ENCODE measurements at regions not wholly inside any gene's neighbourhood (a gene's known extent, or its start where the extent isn't known, plus 50 kb on each side); places are given as distances from the start of the nearest gene placed in this dataset.

DNA sequence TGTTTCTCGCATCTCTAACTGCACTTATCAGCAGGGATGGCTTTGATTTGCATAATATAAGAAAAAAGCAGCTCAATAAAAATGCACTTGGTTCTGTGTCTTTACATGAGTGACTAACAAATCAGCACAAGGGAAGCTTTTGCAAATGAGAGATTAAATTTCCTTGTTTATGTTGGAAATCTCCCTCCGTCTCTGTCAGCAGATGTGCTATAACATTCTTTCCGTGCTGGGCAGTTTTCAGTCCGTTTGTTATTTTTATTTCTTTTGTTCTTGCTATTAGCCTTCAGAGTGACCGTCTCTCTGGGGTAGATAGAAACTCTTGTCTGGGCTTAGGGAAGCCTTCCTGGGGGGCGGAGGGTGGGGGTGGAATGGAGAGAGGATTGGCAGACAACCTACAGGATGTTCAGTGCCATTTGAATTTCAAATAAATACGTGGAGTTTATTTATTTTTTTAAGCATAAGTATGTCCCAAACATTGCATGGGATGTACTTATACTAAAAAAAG lies 96.0 kb downstream of the GATA3 start:
- TF ChIP-seq, protein P1, sequence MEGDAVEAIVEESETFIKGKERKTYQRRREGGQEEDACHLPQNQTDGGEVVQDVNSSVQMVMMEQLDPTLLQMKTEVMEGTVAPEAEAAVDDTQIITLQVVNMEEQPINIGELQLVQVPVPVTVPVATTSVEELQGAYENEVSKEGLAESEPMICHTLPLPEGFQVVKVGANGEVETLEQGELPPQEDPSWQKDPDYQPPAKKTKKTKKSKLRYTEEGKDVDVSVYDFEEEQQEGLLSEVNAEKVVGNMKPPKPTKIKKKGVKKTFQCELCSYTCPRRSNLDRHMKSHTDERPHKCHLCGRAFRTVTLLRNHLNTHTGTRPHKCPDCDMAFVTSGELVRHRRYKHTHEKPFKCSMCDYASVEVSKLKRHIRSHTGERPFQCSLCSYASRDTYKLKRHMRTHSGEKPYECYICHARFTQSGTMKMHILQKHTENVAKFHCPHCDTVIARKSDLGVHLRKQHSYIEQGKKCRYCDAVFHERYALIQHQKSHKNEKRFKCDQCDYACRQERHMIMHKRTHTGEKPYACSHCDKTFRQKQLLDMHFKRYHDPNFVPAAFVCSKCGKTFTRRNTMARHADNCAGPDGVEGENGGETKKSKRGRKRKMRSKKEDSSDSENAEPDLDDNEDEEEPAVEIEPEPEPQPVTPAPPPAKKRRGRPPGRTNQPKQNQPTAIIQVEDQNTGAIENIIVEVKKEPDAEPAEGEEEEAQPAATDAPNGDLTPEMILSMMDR (IDR thresholded peaks at IDR 0.05; ENCODE audit: low read depth, low read length) = no peak
- H3K4me1 ChIP-seq (ENCODE audit: low read depth) = no peaks in the 10 kb centered on the region
- H3K4me3 ChIP-seq = no peak overlapping the region
- H3K9me3 ChIP-seq (ENCODE audit: low read depth) = no peaks in the 10 kb centered on the region
- no peaks in the 10 kb centered on the region for H3K27me3 ChIP-seq
- no peaks in the 10 kb centered on the region for H3K36me3 ChIP-seq
- DNase-seq (ENCODE audit: low read depth in 1 of 2, low spot score in 1 of 2) = peak in 1 of 2 donors; percentile 49
- H3K27ac ChIP-seq = no peak overlapping the region

DNA sequence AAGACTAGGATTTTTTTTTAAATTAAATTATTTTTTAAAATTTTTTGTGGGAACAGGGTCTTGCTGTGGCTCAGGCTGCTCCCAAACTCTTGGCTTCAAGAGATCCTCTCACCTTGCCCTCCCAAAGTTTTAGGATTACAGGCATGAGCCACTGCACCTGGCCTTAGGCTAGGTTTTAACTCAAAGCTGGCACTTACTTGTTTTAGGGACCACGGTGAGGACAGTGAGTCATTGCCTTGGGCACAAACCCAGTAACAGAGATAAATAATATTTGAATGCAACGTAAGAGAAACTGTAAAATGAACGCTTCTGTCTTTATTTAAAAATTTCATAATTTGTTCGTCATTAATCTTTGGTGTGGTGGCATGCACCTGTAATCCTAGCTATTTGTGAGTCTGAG lies 96.6 kb downstream of the GATA3 start:
- no peaks in the 10 kb centered on the region for H3K36me3 ChIP-seq
- H3K27me3 ChIP-seq = no peaks in the 10 kb centered on the region
- DNase-seq (ENCODE audit: low read depth in 1 of 2, low spot score in 1 of 2) = no peak
- no peaks in the 10 kb centered on the region for H3K4me1 ChIP-seq (ENCODE audit: low read depth)
- TF ChIP-seq, protein P1 (IDR thresholded peaks at IDR 0.05; ENCODE audit: low read depth, low read length) = no peak
- H3K27ac ChIP-seq = no peak overlapping the region
- H3K9me3 ChIP-seq (ENCODE audit: low read depth) = no peaks in the 10 kb centered on the region
- H3K4me3 ChIP-seq = no peak overlapping the region

DNA sequence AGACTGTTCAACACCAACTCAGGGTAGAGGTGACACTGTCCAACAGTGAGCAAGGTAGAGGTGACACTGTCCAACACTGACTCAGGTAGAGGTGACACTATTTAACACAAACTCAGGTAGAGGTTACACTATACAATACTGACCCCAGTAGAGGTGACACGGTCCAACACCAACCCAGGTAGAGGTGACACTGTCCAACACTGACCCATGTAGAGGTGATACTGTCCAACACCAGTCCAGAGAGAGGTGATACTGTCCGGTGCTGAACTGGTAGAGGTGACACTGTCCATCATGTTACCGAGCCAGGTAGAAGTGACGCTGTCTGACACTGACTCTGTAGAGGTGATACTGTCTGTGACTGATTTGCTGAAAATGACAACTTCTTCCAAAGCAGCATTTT lies 102.4 kb downstream of the GATA3 start:
- Histone ChIP-seq H3K4me1 (ENCODE audit: low read depth) (no peaks in the 10 kb centered on the region), H3K27me3 (no peaks in the 10 kb centered on the region), H3K9me3 (ENCODE audit: low read depth) (no peaks in the 10 kb centered on the region), H3K4me3 (no peak overlapping the region), H3K36me3 (no peaks in the 10 kb centered on the region), H3K27ac (no peak overlapping the region)
- no peak for DNase-seq (ENCODE audit: low read depth in 1 of 2, low spot score in 1 of 2)
- TF ChIP-seq, protein P1 (IDR thresholded peaks at IDR 0.05; ENCODE audit: low read depth, low read length) = no peak

DNA sequence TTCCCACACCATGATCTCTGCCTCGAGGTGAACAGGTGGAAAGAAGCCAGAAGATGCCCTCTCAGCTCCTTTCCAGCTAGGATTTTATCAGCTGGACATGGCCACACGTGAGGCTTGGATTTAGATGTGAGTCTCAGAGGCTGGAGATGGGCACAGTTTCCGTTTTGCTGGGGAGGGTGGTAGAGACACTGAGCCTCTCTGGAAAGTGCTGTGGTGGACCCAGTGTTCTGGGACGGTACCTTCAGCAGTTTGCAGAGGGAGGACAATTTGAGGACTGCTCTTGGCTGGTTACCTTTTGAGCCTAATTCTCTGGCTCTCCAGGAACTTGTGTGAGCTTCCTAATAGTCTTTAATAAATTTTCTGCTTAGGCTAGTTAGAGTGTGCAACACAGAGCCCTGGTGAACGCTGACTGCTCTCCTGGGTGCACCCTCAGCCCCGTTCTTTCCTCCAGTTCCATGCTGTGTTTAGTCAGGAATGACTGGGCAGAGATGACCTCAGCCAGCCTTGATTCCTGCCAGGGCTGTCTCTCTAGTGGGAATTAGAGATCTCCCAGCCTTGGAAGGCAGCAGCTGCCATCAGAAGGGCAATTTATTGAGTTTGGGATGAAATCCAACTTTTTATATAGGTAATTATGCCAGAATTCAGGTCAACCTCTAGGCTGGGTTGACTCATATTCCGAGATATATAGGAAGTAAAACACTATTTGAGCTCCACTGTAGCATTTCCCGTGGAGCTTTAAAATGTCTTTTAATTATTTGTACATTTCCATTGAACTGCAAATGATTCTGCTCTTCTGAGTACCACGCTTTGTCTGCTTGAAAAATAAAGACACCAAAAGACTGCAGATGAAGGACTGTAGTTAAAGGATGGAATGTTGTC lies 103.9 kb downstream of the GATA3 start:
- no peaks in the 10 kb centered on the region for H3K9me3 ChIP-seq (ENCODE audit: low read depth)
- DNase-seq (ENCODE audit: low read depth in 1 of 2, low spot score in 1 of 2) = no peak
- no peaks in the 10 kb centered on the region for H3K27me3 ChIP-seq
- no peaks in the 10 kb centered on the region for H3K36me3 ChIP-seq
- TF ChIP-seq, protein P1 (IDR thresholded peaks at IDR 0.05; ENCODE audit: low read depth, low read length) = no peak
- no peaks in the 10 kb centered on the region for H3K4me1 ChIP-seq (ENCODE audit: low read depth)
- H3K27ac ChIP-seq = no peak overlapping the region
- no peak overlapping the region for H3K4me3 ChIP-seq

DNA sequence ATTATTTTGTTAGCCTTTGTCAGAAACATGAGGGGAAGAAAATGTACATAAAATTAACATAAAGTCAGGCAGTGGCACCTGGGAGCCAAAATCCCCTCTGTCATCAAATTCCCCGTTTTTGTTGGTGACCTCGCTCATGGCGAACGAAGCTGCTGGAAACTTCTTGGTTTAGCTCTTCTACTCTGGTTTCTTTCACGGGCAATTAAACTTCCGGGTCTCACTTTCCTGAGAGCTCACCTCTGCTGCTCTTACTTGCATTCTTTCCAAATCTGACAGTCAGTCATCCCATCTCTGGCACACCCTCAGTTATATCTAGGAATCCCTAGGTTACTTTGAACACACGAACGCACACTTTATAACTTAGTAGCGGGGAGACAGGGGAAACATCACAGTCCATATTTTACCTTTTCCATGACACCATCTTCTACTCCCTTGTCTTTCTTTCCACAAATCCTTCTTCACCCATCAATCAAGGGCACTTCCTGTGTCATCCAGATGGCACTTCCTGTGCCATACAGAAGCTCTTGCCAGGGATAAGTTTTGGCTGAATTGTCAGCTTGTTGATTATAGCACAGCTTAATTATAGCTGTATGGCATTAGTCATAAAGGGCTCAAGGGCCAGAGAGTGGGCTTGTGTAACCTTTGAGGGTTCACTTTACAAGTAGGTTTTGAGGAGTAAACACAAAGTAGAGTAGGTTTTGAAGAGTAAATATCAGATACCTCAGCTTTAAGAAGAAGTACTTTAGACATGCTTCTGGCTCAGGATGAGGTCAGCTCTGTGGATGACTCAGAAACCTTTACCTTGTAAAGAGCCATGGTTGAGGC lies 105.1 kb downstream of the GATA3 start:
- Histone ChIP-seq H3K27me3 (no peaks in the 10 kb centered on the region), H3K9me3 (ENCODE audit: low read depth) (no peaks in the 10 kb centered on the region), H3K36me3 (no peaks in the 10 kb centered on the region), H3K27ac (no peak overlapping the region), H3K4me3 (no peak overlapping the region), H3K4me1 (ENCODE audit: low read depth) (no peaks in the 10 kb centered on the region)
- TF ChIP-seq, protein P1 (IDR thresholded peaks at IDR 0.05; ENCODE audit: low read depth, low read length) = no peak
- no peak for DNase-seq (ENCODE audit: low read depth in 1 of 2, low spot score in 1 of 2)
